ENCODE measurements at regions not wholly inside any gene's neighbourhood (a gene's known extent, or its start where the extent isn't known, plus 50 kb on each side); places are given as distances from the start of the nearest gene placed in this dataset.

GRCh38 chr12:58463051-58463450 lies 457.3 kb downstream of the LRIG3 start:
- TF ChIP-seq CTCF (IDR thresholded peaks at IDR 0.05) (no peak), POLR2AphosphoS5 (IDR thresholded peaks at IDR 0.05; ENCODE audit: low read depth, low read length) (no peak), REST (IDR thresholded peaks at IDR 0.05; ENCODE audit: insufficient read depth in 1 of 2, low read depth in 2 of 2, low read length in 1 of 2) (no peak), TCF7L2 (IDR thresholded peaks at IDR 0.05; ENCODE audit: low read depth, low read length) (no peak)

Data from Panc1 (cell line).